CD4-positive, CD25-positive, alpha-beta regulatory T cell (primary cell): ENCODE measurements at regions not wholly inside any gene's neighbourhood (a gene's known extent, or its start where the extent isn't known, plus 50 kb on each side); places are given as distances from the start of the nearest gene placed in this dataset.

Source experiments
- ATAC-seq, 2 donors: fragments of 150-1000 bp; cut with Tn5 transposase; one replicate each; pipeline ENCODE4 v1.10.0; 2021; ENCODE audit warnings: low read depth in 2 of 2, moderate number of reproducible peaks in 2 of 2, moderate library complexity in 1 of 2
- DNase-seq, 3 donors: peaks; one replicate each; pipeline versions ENCODE4 v3.0.0 to v3.0.0-alpha.2; 2012 to 2022; ENCODE audit warnings: mixed read lengths in 1 of 3
- H3K27ac ChIP-seq: one replicate; pipeline ENCODE4 v1.7.0; 2013; ENCODE audit warnings: mild to moderate bottlenecking, low read length; ENCODE audit not compliant: insufficient read depth, poor library complexity, severe bottlenecking
- H3K27me3 ChIP-seq: one replicate; pipeline ENCODE4 v1.7.0; 2013; ENCODE audit warnings: low read length; ENCODE audit not compliant: control insufficient read depth, insufficient read depth
- H3K36me3 ChIP-seq: one replicate; pipeline ENCODE4 v1.7.0; 2013; ENCODE audit warnings: mild to moderate bottlenecking, low read length, moderate library complexity; ENCODE audit not compliant: control insufficient read depth, insufficient read depth
- H3K4me1 ChIP-seq: 2 replicates; pipeline ENCODE4 v1.7.0; 2013; ENCODE audit warnings: mild to moderate bottlenecking, low read length; ENCODE audit not compliant: insufficient read depth, control insufficient read depth, poor library complexity, severe bottlenecking
- H3K4me3 ChIP-seq: one replicate; pipeline ENCODE4 v1.7.0; 2013; ENCODE audit warnings: low read depth, mild to moderate bottlenecking, low read length, moderate library complexity
- H3K9me3 ChIP-seq, 2 experiments: 1 replicate in 1 of 2; 2 replicates in 1 of 2; pipeline ENCODE4 v1.7.0; 2013; ENCODE audit warnings: low read length in 2 of 2, mild to moderate bottlenecking in 1 of 2, moderate library complexity in 1 of 2; ENCODE audit not compliant: control insufficient read depth in 2 of 2
- H3K27ac Mint-ChIP-seq, 3 donors: one replicate each; pipeline ENCODE4 v1.8.0; 2020 to 2022; ENCODE audit warnings: mild to moderate bottlenecking in 3 of 3, mixed read lengths in 3 of 3, moderate library complexity in 2 of 3
- H3K27me3 Mint-ChIP-seq: one replicate; pipeline ENCODE4 v1.8.0; 2022; ENCODE audit warnings: mild to moderate bottlenecking, mixed read lengths
- H3K36me3 Mint-ChIP-seq: one replicate; pipeline ENCODE4 v1.8.0; 2020; ENCODE audit warnings: mixed read lengths
- H3K4me1 Mint-ChIP-seq, 4 donors: one replicate each; pipeline ENCODE4 v1.8.0; 2020 to 2022; ENCODE audit warnings: mixed read lengths in 4 of 4, mild to moderate bottlenecking in 1 of 4
- H3K4me3 Mint-ChIP-seq, 4 donors: one replicate each; pipeline ENCODE4 v1.8.0; 2020 to 2022; ENCODE audit warnings: mild to moderate bottlenecking in 4 of 4, mixed read lengths in 4 of 4, moderate library complexity in 3 of 4
- H3K9me3 Mint-ChIP-seq, 7 donors: one replicate each; pipeline ENCODE4 v1.8.0; 2020 to 2022; ENCODE audit warnings: mixed read lengths in 7 of 7, mild to moderate bottlenecking in 3 of 7, moderate library complexity in 2 of 7

GRCh38 chr15:54815556-54815955 is 381.2 kb downstream of the RSL24D1 start:
- Mint-ChIP-seq H3K4me3 (no peak overlapping the region), H3K36me3 (no peaks in the 10 kb centered on the region), H3K9me3 (peaks cover 0 to 14% (median 7%) of the 10 kb centered on the region in 7 donors), H3K27me3 (no peaks in the 10 kb centered on the region), H3K4me1 (no peaks in the 10 kb centered on the region), H3K27ac (no peak overlapping the region)
- H3K36me3 ChIP-seq, result no peaks in the 10 kb centered on the region
- no peaks in the 10 kb centered on the region for H3K4me1 ChIP-seq
- no peaks in the 10 kb centered on the region for H3K27me3 ChIP-seq
- no peak overlapping the region for H3K27ac ChIP-seq
- H3K9me3 ChIP-seq, result no peaks in the 10 kb centered on the region
- no peak for ATAC-seq
- DNase-seq, result no peak
- no peak overlapping the region for H3K4me3 ChIP-seq

DNA sequence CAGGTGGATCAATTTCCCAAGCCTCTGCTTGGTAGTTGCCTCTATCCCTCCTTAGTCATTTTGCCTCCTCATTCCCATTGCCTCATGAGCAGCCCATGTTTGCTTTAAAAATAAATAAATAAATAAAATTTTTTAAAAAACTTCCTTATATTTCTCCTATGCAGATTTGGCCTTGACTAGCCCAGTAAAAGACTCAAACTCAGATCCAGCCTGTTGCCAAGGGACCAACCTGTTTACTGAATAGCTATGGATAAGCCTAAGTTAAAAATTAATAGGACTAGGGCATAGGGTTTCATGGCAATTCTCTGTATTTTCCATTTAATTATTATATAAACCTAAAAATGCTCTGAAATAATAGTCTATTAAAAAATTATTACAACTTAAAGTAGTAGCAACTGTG is 384.4 kb downstream of the RSL24D1 start:
- no peaks in the 10 kb centered on the region for H3K9me3 ChIP-seq
- Mint-ChIP-seq H3K36me3 (no peaks in the 10 kb centered on the region), H3K27ac (no peak overlapping the region), H3K9me3 (peaks cover 0 to 11% (median 8%) of the 10 kb centered on the region in 7 donors), H3K4me1 (no peaks in the 10 kb centered on the region), H3K27me3 (no peaks in the 10 kb centered on the region), H3K4me3 (no peak overlapping the region)
- H3K4me3 ChIP-seq, result no peak overlapping the region
- H3K36me3 ChIP-seq, result no peaks in the 10 kb centered on the region
- no peak overlapping the region for H3K27ac ChIP-seq
- ATAC-seq (no peak), DNase-seq (no peak)
- no peaks in the 10 kb centered on the region for H3K27me3 ChIP-seq
- no peaks in the 10 kb centered on the region for H3K4me1 ChIP-seq

DNA sequence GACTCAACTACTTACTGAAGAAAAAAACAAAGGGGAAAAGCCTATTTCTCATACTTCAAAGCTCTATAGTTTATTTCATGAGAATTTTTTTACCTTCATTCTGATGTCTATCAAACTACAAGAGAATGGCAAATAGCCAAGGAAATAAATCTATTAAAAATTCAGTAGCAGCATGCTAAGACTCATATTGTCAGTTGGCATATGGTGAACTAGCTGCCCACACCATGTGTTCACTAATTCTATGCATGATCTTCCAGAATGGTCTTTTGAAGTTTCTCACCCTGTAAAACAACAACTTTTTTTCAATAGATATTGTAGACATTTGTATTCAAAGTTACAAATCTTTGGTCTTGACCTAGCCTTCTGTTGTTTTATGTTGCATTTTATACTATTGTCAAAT is 386.2 kb downstream of the RSL24D1 start:
- no peaks in the 10 kb centered on the region for H3K4me1 Mint-ChIP-seq
- Histone ChIP-seq H3K27me3 (no peaks in the 10 kb centered on the region), H3K27ac (no peak overlapping the region), H3K4me1 (no peaks in the 10 kb centered on the region), H3K36me3 (no peaks in the 10 kb centered on the region), H3K9me3 (no peaks in the 10 kb centered on the region), H3K4me3 (no peak overlapping the region)
- H3K27ac Mint-ChIP-seq, result no peak overlapping the region
- no peaks in the 10 kb centered on the region for H3K27me3 Mint-ChIP-seq
- no peak overlapping the region for H3K4me3 Mint-ChIP-seq
- no peaks in the 10 kb centered on the region for H3K36me3 Mint-ChIP-seq
- H3K9me3 Mint-ChIP-seq, result peaks cover 0 to 9% (median 4%) of the 10 kb centered on the region in 7 donors
- ATAC-seq, result no peak
- no peak for DNase-seq

DNA sequence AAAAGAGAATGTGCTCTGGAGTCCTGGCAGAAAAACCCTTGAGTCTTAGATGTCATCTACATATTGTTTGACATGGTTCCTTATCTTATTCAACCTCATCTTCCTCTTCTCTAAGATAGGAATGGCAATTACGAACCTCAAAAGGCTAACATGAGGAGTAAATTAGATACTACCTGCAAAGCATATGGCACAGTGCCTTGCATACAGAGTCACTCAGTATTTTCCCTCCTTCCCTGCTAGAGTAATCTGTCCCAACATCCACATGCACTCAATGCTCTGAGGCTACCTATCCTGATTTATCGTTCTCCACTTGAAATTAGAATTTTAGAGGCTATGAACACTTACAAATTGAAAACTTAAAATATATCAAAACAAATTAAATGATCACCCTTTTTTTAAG is 386.7 kb downstream of the RSL24D1 start:
- Histone ChIP-seq H3K27me3 (no peaks in the 10 kb centered on the region), H3K4me1 (no peaks in the 10 kb centered on the region), H3K36me3 (no peaks in the 10 kb centered on the region), H3K9me3 (no peaks in the 10 kb centered on the region), H3K4me3 (no peak overlapping the region), H3K27ac (no peak overlapping the region)
- H3K4me1 Mint-ChIP-seq, result no peaks in the 10 kb centered on the region
- no peak overlapping the region for H3K27ac Mint-ChIP-seq
- ATAC-seq (no peak), DNase-seq (no peak)
- no peaks in the 10 kb centered on the region for H3K36me3 Mint-ChIP-seq
- H3K9me3 Mint-ChIP-seq, result peaks cover 0 to 8% (median 4%) of the 10 kb centered on the region in 7 donors
- no peaks in the 10 kb centered on the region for H3K27me3 Mint-ChIP-seq
- no peak overlapping the region for H3K4me3 Mint-ChIP-seq

DNA sequence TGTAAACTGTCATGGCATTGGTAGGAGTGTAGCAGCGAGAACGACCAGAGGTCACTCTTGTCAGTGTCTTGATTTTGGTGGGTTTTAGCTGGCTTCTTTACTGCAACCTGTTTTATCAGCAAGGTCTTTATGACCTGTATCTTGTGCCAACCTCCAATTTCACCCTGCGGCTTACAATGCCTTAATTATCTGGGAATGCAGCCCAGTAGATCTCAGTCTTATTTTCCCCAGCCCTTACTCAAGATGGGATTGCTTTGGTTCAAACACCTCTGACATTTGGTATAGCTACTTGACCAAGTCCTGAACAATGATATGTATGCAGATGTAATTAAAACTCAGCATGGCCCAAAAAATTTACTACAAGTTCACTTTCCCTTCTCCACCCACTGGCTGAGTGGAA is 388.4 kb downstream of the RSL24D1 start:
- H3K9me3 ChIP-seq, result no peaks in the 10 kb centered on the region
- H3K36me3 Mint-ChIP-seq, result no peaks in the 10 kb centered on the region
- no peaks in the 10 kb centered on the region for H3K4me1 Mint-ChIP-seq
- no peak overlapping the region for H3K27ac ChIP-seq
- DNase-seq, result no peak
- H3K27me3 ChIP-seq, result no peaks in the 10 kb centered on the region
- no peak overlapping the region for H3K27ac Mint-ChIP-seq
- H3K4me3 Mint-ChIP-seq, result no peak overlapping the region
- no peaks in the 10 kb centered on the region for H3K36me3 ChIP-seq
- ATAC-seq, result no peak
- H3K9me3 Mint-ChIP-seq, result peaks cover 0 to 4% (median 0%) of the 10 kb centered on the region in 7 donors
- no peak overlapping the region for H3K4me3 ChIP-seq
- no peaks in the 10 kb centered on the region for H3K4me1 ChIP-seq
- no peaks in the 10 kb centered on the region for H3K27me3 Mint-ChIP-seq

GRCh38 chr15:54803987-54804386 is 392.8 kb downstream of the RSL24D1 start:
- H3K9me3 Mint-ChIP-seq, result peaks cover 0 to 2% (median 0%) of the 10 kb centered on the region in 7 donors
- Histone ChIP-seq H3K27me3 (no peaks in the 10 kb centered on the region), H3K9me3 (no peaks in the 10 kb centered on the region), H3K27ac (no peak overlapping the region), H3K4me1 (no peaks in the 10 kb centered on the region), H3K36me3 (no peaks in the 10 kb centered on the region), H3K4me3 (no peak overlapping the region)
- H3K27me3 Mint-ChIP-seq, result no peaks in the 10 kb centered on the region
- H3K4me1 Mint-ChIP-seq, result no peaks in the 10 kb centered on the region
- no peak overlapping the region for H3K4me3 Mint-ChIP-seq
- no peaks in the 10 kb centered on the region for H3K36me3 Mint-ChIP-seq
- ATAC-seq, result no peak
- no peak overlapping the region for H3K27ac Mint-ChIP-seq
- DNase-seq, result no peak

GRCh38 chr15:54803134-54803808 is 393.5 kb downstream of the RSL24D1 start:
- Mint-ChIP-seq H3K27me3 (no peaks in the 10 kb centered on the region), H3K4me3 (no peak overlapping the region), H3K4me1 (no peaks in the 10 kb centered on the region), H3K9me3 (peaks cover 0 to 2% (median 0%) of the 10 kb centered on the region in 7 donors), H3K36me3 (no peaks in the 10 kb centered on the region), H3K27ac (no peak overlapping the region)
- Histone ChIP-seq H3K36me3 (no peaks in the 10 kb centered on the region), H3K4me1 (no peaks in the 10 kb centered on the region), H3K27ac (no peak overlapping the region), H3K9me3 (no peaks in the 10 kb centered on the region), H3K27me3 (no peaks in the 10 kb centered on the region), H3K4me3 (no peak overlapping the region)
- DNase-seq (no peak), ATAC-seq (peak in 1 of 2 donors; percentile 45)

DNA sequence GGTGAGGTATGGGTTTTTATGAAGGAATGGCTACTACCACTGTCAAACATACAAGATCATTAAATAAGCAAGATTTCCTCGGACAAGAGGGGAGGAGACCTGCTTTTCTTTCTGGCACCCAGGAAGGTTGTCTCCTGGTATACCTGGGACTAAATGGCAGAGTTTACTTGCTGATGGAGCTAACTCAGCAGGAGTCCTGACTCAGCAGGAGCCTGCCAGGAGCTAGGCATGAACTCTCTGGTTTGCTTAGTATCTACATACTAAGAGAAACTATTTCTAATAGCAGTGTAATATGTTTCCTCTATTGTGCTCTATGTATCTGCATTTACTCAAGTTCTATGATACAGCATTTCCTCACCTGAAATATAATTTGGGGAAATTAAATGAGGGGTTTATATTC is 404.2 kb downstream of the RSL24D1 start:
- DNase-seq, result no peak
- H3K9me3 ChIP-seq, result no peaks in the 10 kb centered on the region
- Mint-ChIP-seq H3K4me3 (no peak overlapping the region), H3K27ac (no peak overlapping the region), H3K27me3 (no peaks in the 10 kb centered on the region), H3K36me3 (no peaks in the 10 kb centered on the region), H3K9me3 (peaks cover 0 to 4% (median 0%) of the 10 kb centered on the region in 7 donors), H3K4me1 (no peaks in the 10 kb centered on the region)
- no peaks in the 10 kb centered on the region for H3K36me3 ChIP-seq
- H3K27me3 ChIP-seq, result no peaks in the 10 kb centered on the region
- no peak overlapping the region for H3K4me3 ChIP-seq
- no peak overlapping the region for H3K27ac ChIP-seq
- ATAC-seq, result no peak
- no peaks in the 10 kb centered on the region for H3K4me1 ChIP-seq
